GM19238 (cell line): ENCODE measurements at regions not wholly inside any gene's neighbourhood (a gene's known extent, or its start where the extent isn't known, plus 50 kb on each side); places are given as distances from the start of the nearest gene placed in this dataset.

Experiments used
- DNase-seq: peaks from one replicate; pipeline ENCODE4 v3.0.0; 2011; ENCODE audit warnings: low spot score; ENCODE audit not compliant: insufficient read length

GRCh38 chr13:75135325-75135825 lies 346.6 kb downstream of the TBC1D4 start:
- DNase-seq: no peak

GRCh38 chr13:75132701-75133695 lies 349.0 kb downstream of the TBC1D4 start:
- no peak for DNase-seq

GRCh38 chr13:75129331-75129730 lies 352.6 kb downstream of the TBC1D4 start:
- no peak for DNase-seq

- DNase-seq: no peak
These were observed 357.6 kb downstream of the TBC1D4 start for GRCh38 chr13:75124415-75124814.

- no peak for DNase-seq
These were observed 358.5 kb downstream of the TBC1D4 start for GRCh38 chr13:75123428-75123827.

GRCh38 chr13:75120085-75120484 lies 361.9 kb downstream of the TBC1D4 start:
- DNase-seq: no peak

GRCh38 chr13:75115171-75115570 lies 366.8 kb downstream of the TBC1D4 start:
- no peak for DNase-seq

GRCh38 chr13:75103976-75104375 lies 378.0 kb downstream of the TBC1D4 start:
- no peak for DNase-seq

- no peak for DNase-seq
These were observed 379.8 kb downstream of the TBC1D4 start for GRCh38 chr13:75102001-75102716.

GRCh38 chr13:75101348-75101747 lies 380.6 kb downstream of the TBC1D4 start:
- DNase-seq: no peak

- no peak for DNase-seq
These were observed 389.8 kb downstream of the TBC1D4 start for GRCh38 chr13:75092143-75092542.

- no peak for DNase-seq
These were observed 390.3 kb downstream of the TBC1D4 start for GRCh38 chr13:75091718-75092117.

- DNase-seq: no peak
These were observed 390.9 kb downstream of the TBC1D4 start for GRCh38 chr13:75090872-75091615.

- no peak for DNase-seq
These were observed 393.1 kb downstream of the TBC1D4 start for GRCh38 chr13:75088915-75089314.

GRCh38 chr13:75079226-75079625 lies 402.7 kb downstream of the TBC1D4 start:
- DNase-seq: no peak

GRCh38 chr13:75076476-75076875 lies 405.5 kb downstream of the TBC1D4 start:
- no peak for DNase-seq

- DNase-seq: no peak
These were observed 408.2 kb downstream of the TBC1D4 start for GRCh38 chr13:75073786-75074185.

GRCh38 chr13:75072891-75073290 lies 409.1 kb downstream of the TBC1D4 start:
- DNase-seq: no peak

- no peak for DNase-seq
These were observed 409.6 kb downstream of the TBC1D4 start for GRCh38 chr13:75072368-75072767.

GRCh38 chr13:75071796-75072195 lies 410.2 kb downstream of the TBC1D4 start:
- DNase-seq: no peak

GRCh38 chr13:75071395-75071794 lies 410.6 kb downstream of the TBC1D4 start:
- DNase-seq: no peak
